IMR-90 (cell line): ENCODE measurements at regions not wholly inside any gene's neighbourhood (a gene's known extent, or its start where the extent isn't known, plus 50 kb on each side); places are given as distances from the start of the nearest gene placed in this dataset.

ENCODE experiments used
- ATAC-seq: fragments of 200-7000 bp; cut with Tn5 transposase; 2 replicates; pipeline ENCODE4 v1.9.1; 2020; ENCODE audit warnings: low read depth, mild to moderate bottlenecking, moderate library complexity
- BruUV-seq: library from RNA; stranded (reverse); fragments of 400-500 nt; replicated peaks from 2 replicates; lab custom pipeline; 2021; lab: Mats Ljungman, UMichigan
- CTCF ChIA-PET: fragments of 300-600 bp; formaldehyde crosslinking; extraction: SDS; loops from one replicate; lab custom pipeline; 2021; ENCODE audit warnings: antibody characterized with exemption; lab: Yijun Ruan, JAX
- POLR2A ChIA-PET: fragments of 300-600 bp; sonication (Branson Sonifier 250); formaldehyde crosslinking; loops from one replicate; lab custom pipeline; 2022; ENCODE audit warnings: antibody characterized with exemption; ENCODE audit not compliant: unreplicated experiment; lab: Charles Lee
- DNase-seq: peaks from one replicate; pipeline ENCODE4 v3.0.0; 2013
- H2AFZ ChIP-seq: replicated peaks from 2 replicates; pipeline ENCODE3; 2013; ENCODE audit warnings: low read length, mild to moderate bottlenecking; ENCODE audit not compliant: poor library complexity
- H2AK5ac ChIP-seq: 2 replicates; pipeline ENCODE4 v1.6.1; 2013; ENCODE audit warnings: low read depth, low read length, inconsistent platforms
- H2AK9ac ChIP-seq: replicated peaks from 2 replicates; pipeline ENCODE3; 2013; ENCODE audit warnings: mild to moderate bottlenecking, low read depth, low read length, moderate library complexity; ENCODE audit not compliant: poor library complexity
- H2BK120ac ChIP-seq: 2 replicates; pipeline ENCODE4 v1.6.1; 2013; ENCODE audit warnings: low read depth, low read length, inconsistent platforms
- H2BK15ac ChIP-seq: 3 replicates; pipeline ENCODE4 v1.6.1; 2013; ENCODE audit warnings: low read depth, low read length, inconsistent platforms
- H2BK20ac ChIP-seq: 2 replicates; pipeline ENCODE4 v1.6.1; 2013; ENCODE audit warnings: low read depth, mild to moderate bottlenecking, inconsistent platforms, low read length, moderate library complexity
- H2BK5ac ChIP-seq: 2 replicates; pipeline ENCODE4 v1.6.1; 2013; ENCODE audit warnings: mild to moderate bottlenecking, low read depth, low read length, inconsistent platforms; ENCODE audit not compliant: poor library complexity, severe bottlenecking
- H3K14ac ChIP-seq: replicated peaks from 2 replicates; pipeline ENCODE4 v1.6.1; 2013; ENCODE audit warnings: low read depth, low read length, inconsistent platforms
- H3K18ac ChIP-seq: 2 replicates; pipeline ENCODE4 v1.6.1; 2013; ENCODE audit warnings: low read depth, low read length, control low read depth
- H3K23ac ChIP-seq: 2 replicates; pipeline ENCODE4 v1.6.1; 2013; ENCODE audit warnings: low read depth, low read length, inconsistent platforms
- H3K27ac ChIP-seq: 2 replicates; pipeline ENCODE4 v1.5.1; 2013; ENCODE audit warnings: mild to moderate bottlenecking, control low read depth, low read length; ENCODE audit not compliant: insufficient read depth
- H3K27me3 ChIP-seq: 2 replicates; pipeline ENCODE4 v1.6.1; 2013; ENCODE audit warnings: low read length; ENCODE audit not compliant: control insufficient read depth, insufficient read depth
- H3K36me3 ChIP-seq: 2 replicates; pipeline ENCODE4 v1.6.1; 2013; ENCODE audit warnings: low read length, mixed read lengths; ENCODE audit not compliant: control insufficient read depth, insufficient read depth
- H3K4ac ChIP-seq: 2 replicates; pipeline ENCODE4 v1.6.1; 2013; ENCODE audit warnings: low read depth, low read length, inconsistent platforms
- H3K4me1 ChIP-seq: 2 replicates; pipeline ENCODE4 v1.6.1; 2013; ENCODE audit warnings: low read length, mixed read lengths; ENCODE audit not compliant: control insufficient read depth, insufficient read depth
- H3K4me2 ChIP-seq: 2 replicates; pipeline ENCODE4 v1.6.1; 2013; ENCODE audit warnings: low read depth, mild to moderate bottlenecking, control low read depth, low read length, moderate library complexity
- H3K4me3 ChIP-seq: 2 replicates; pipeline ENCODE4 v1.5.1; 2013; ENCODE audit warnings: low read depth, mild to moderate bottlenecking, control low read depth, low read length, moderate library complexity; ENCODE audit not compliant: insufficient read depth
- H3K56ac ChIP-seq: 2 replicates; pipeline ENCODE4 v1.6.1; 2013; ENCODE audit warnings: low read length, inconsistent platforms; ENCODE audit not compliant: insufficient read depth; ENCODE audit errors: extremely low read depth
- H3K79me1 ChIP-seq, 2 experiments: 2 replicates each; pipeline ENCODE4 v1.6.1; 2013; ENCODE audit warnings: low read length in 2 of 2, inconsistent platforms in 1 of 2, low read depth in 1 of 2
- H3K9ac ChIP-seq: 2 replicates; pipeline ENCODE4 v1.6.1; 2013; ENCODE audit warnings: low read depth, low read length, control low read depth
- H3K9me1 ChIP-seq: 2 replicates; pipeline ENCODE4 v1.6.1; 2013; ENCODE audit warnings: low read length, inconsistent platforms; ENCODE audit not compliant: insufficient read depth
- H3K9me3 ChIP-seq: 2 replicates; pipeline ENCODE4 v1.6.1; 2013; ENCODE audit warnings: low read length; ENCODE audit not compliant: control insufficient read depth, insufficient read depth
- H4K20me1 ChIP-seq: 2 replicates; pipeline ENCODE4 v1.6.1; 2013; ENCODE audit warnings: low read length, inconsistent platforms; ENCODE audit not compliant: insufficient read depth
- H4K5ac ChIP-seq: 2 replicates; pipeline ENCODE4 v1.6.1; 2013; ENCODE audit warnings: mild to moderate bottlenecking, low read depth, low read length, control low read depth
- H4K8ac ChIP-seq, 2 experiments: 2 replicates each; pipeline ENCODE4 v1.6.1; 2013; ENCODE audit warnings: low read depth in 2 of 2, low read length in 2 of 2, control low read depth in 1 of 2, inconsistent platforms in 1 of 2
- H4K91ac ChIP-seq: 2 replicates; pipeline ENCODE4 v1.6.1; 2013; ENCODE audit warnings: low read depth, low read length, inconsistent platforms; ENCODE audit not compliant: insufficient read depth
- CEBPB ChIP-seq: IDR thresholded peaks from 2 replicates; pipeline ENCODE4 v1.6.1; 2012; ENCODE audit warnings: low read depth, low read length, improper control_type of control experiment
- CHD1 ChIP-seq: IDR thresholded peaks from 2 replicates; pipeline ENCODE4 v1.6.1; 2012; ENCODE audit warnings: low read depth, low read length, improper control_type of control experiment
- CTCF ChIP-seq: conservative IDR thresholded peaks from 2 replicates; pipeline ENCODE4 v1.5.1; 2012; ENCODE audit warnings: mild to moderate bottlenecking, low read depth, low read length, improper control_type of control experiment
- ELK1 ChIP-seq: fragments of 150-350 bp; IDR thresholded peaks from 2 replicates; pipeline ENCODE4 v1.6.1; 2016; ENCODE audit warnings: low read depth, mild to moderate bottlenecking, low read length, moderate library complexity, borderline replicate concordance
- FOS ChIP-seq: fragments of 150-350 bp; IDR thresholded peaks from 2 replicates; pipeline ENCODE4 v1.6.1; 2016; ENCODE audit warnings: low read depth, low read length
- MAZ ChIP-seq: IDR thresholded peaks from 2 replicates; pipeline ENCODE4 v1.6.1; 2012; ENCODE audit warnings: low read depth, mild to moderate bottlenecking, low read length, improper control_type of control experiment, moderate library complexity, borderline replicate concordance
- MXI1 ChIP-seq: IDR thresholded peaks from 2 replicates; pipeline ENCODE4 v1.6.1; 2012; ENCODE audit warnings: low read depth, mild to moderate bottlenecking, low read length, moderate library complexity, borderline replicate concordance
- POLR2A ChIP-seq: IDR thresholded peaks from 2 replicates; pipeline ENCODE4 v1.6.1; 2012; ENCODE audit warnings: mild to moderate bottlenecking, low read depth, low read length
- RCOR1 ChIP-seq: IDR thresholded peaks from 2 replicates; pipeline ENCODE4 v1.6.1; 2012; ENCODE audit warnings: mild to moderate bottlenecking, low read length, improper control_type of control experiment; ENCODE audit not compliant: insufficient replicate concordance
- RFX5 ChIP-seq: IDR thresholded peaks from 2 replicates; pipeline ENCODE4 v1.8.0; 2012; ENCODE audit warnings: low read depth, mild to moderate bottlenecking, low read length, moderate library complexity
- SMC3 ChIP-seq: fragments of 150-350 bp; IDR thresholded peaks from 2 replicates; pipeline ENCODE4 v1.6.1; 2016; ENCODE audit warnings: low read depth, mild to moderate bottlenecking, antibody characterized with exemption, low read length, moderate library complexity
- WGBS, 2 experiments: methylation state at CpG; one replicate each; pipeline versions ENCODE4 v1.1.5 to v1.1.7; 2013; ENCODE audit warnings: missing lambda C conversion rate in 2 of 2; ENCODE audit not compliant: insufficient read length in 1 of 2; ENCODE audit errors: extremely low coverage in 2 of 2; 5-methylcytosine and 5-hydroxymethylcytosine counted together
- dilution Hi-C: fragments of 300-500 bp; cut with HindIII; formaldehyde crosslinking; loops from one replicate; pipeline ENCODE4 v1.14.3; 2018; ENCODE audit warnings: low sequenced_read_pairs; ENCODE audit not compliant: unreplicated experiment
- in situ Hi-C: fragments of 300-500 bp; cut with MboI; formaldehyde crosslinking; loops from 3 replicates; pipeline ENCODE4 v1.14.3; 2019; ENCODE audit warnings: low sequenced_read_pairs, inconsistent platforms, mixed read lengths
- intact Hi-C: fragments of 100-400 bp; cut with micrococcal nuclease; formaldehyde crosslinking; loops from 2 replicates; pipeline ENCODE4 v1.10.0; 2022

- Histone ChIP-seq H4K20me1 (no peaks in the 10 kb centered on the region), H2AK5ac (no peak overlapping the region), H3K4me1 (no peaks in the 10 kb centered on the region; the same call in 1 of the 2 replicates), H3K9me1 (no peaks in the 10 kb centered on the region), H2BK15ac (no peak overlapping the region), H3K27ac (no peak overlapping the region), H3K4me3 (no peak overlapping the region), H3K4me2 (no peak overlapping the region), H3K14ac (no peak overlapping the region), H3K9me3 (no peaks in the 10 kb centered on the region), H4K8ac (no peak overlapping the region), H2AFZ (no peak overlapping the region), H3K79me1 (no peaks in the 10 kb centered on the region), H2BK20ac (no peak overlapping the region), H4K5ac (no peak overlapping the region), H3K18ac (no peak overlapping the region), H3K27me3 (no peaks in the 10 kb centered on the region), H2AK9ac (no peak overlapping the region), H2BK5ac (no peak overlapping the region), H3K23ac (no peak overlapping the region), H3K9ac (no peak overlapping the region), H3K36me3 (no peaks in the 10 kb centered on the region), H3K56ac (no peak overlapping the region), H4K91ac (no peak overlapping the region), H3K4ac (no peak overlapping the region), H2BK120ac (no peak overlapping the region)
- WGBS, 2 experiments, result no CpG with 5 or more reads among the region's 3 CpGs
- TF ChIP-seq ELK1 (no peak), CEBPB (no peak), FOS (no peak), CHD1 (no peak), MAZ (no peak), CTCF (no peak), RCOR1 (no peak), POLR2A (no peak), MXI1 (no peak), RFX5 (no peak), SMC3 (no peak)
- intact Hi-C loops (no loop called here), dilution Hi-C loops (no loop called here), in situ Hi-C loops (no loop called here)
- DNase-seq (no peak), ATAC-seq (no peak)
- BruUV-seq, result no TSS peak
- CTCF ChIA-PET, result no interaction called here
- POLR2A ChIA-PET, result no interaction called here
Measured at GRCh38 chr12:107490010-107490409, 195.6 kb upstream of the PWP1 start.
